ENCODE measurements at regions not wholly inside any gene's neighbourhood (a gene's known extent, or its start where the extent isn't known, plus 50 kb on each side); places are given as distances from the start of the nearest gene placed in this dataset.
A peak's percentile ranks its signal among the peaks of the same experiment; 100 is the strongest.
"Not testable (repeated sequence)": the region's sequence is repeated elsewhere in the genome, so short reads cannot be mapped to it uniquely, and the experiment has no call there.

- DNase-seq (ENCODE audit: low spot score), result no peak
These were observed 185.8 kb downstream of the B3GLCT start for GRCh38 chr13:31385540-31385939.

- no peak for DNase-seq (ENCODE audit: low spot score)
These were observed 194.7 kb downstream of the B3GLCT start for GRCh38 chr13:31394506-31394905.

GRCh38 chr13:31395090-31395489 is 195.3 kb downstream of the B3GLCT start:
- DNase-seq (ENCODE audit: low spot score), result no peak

- no peak for DNase-seq (ENCODE audit: low spot score)
These were observed 199.9 kb downstream of the B3GLCT start for GRCh38 chr13:31399690-31400089.

- DNase-seq (ENCODE audit: low spot score), result not testable (repeated sequence)
These were observed 203.9 kb downstream of the B3GLCT start for GRCh38 chr13:31403711-31404110.

GRCh38 chr13:31408927-31409326 is 209.2 kb downstream of the B3GLCT start:
- no peak for DNase-seq (ENCODE audit: low spot score)

- DNase-seq (ENCODE audit: low spot score), result no peak
These were observed 210.0 kb downstream of the B3GLCT start for GRCh38 chr13:31409678-31410356.

GRCh38 chr13:31413516-31413915 is 213.7 kb downstream of the B3GLCT start:
- DNase-seq (ENCODE audit: low spot score), result no peak

GRCh38 chr13:31416066-31416465 is 216.3 kb downstream of the B3GLCT start:
- no peak for DNase-seq (ENCODE audit: low spot score)

GRCh38 chr13:31418186-31418585 is 218.4 kb downstream of the B3GLCT start:
- peak; percentile 52 for DNase-seq (ENCODE audit: low spot score)

- no peak for DNase-seq (ENCODE audit: low spot score)
These were observed 222.0 kb downstream of the B3GLCT start for GRCh38 chr13:31421756-31422155.

- peak; percentile 65 for DNase-seq (ENCODE audit: low spot score)
These were observed 224.5 kb downstream of the B3GLCT start for GRCh38 chr13:31424130-31424729.

- no peak for DNase-seq (ENCODE audit: low spot score)
These were observed 226.6 kb downstream of the B3GLCT start for GRCh38 chr13:31426395-31426794.

GRCh38 chr13:31427151-31428100 is 227.7 kb downstream of the B3GLCT start:
- no peak for DNase-seq (ENCODE audit: low spot score)

- DNase-seq (ENCODE audit: low spot score), result no peak
These were observed 232.0 kb downstream of the B3GLCT start for GRCh38 chr13:31431722-31432137.

GRCh38 chr13:31433207-31433606 is 233.4 kb downstream of the B3GLCT start:
- no peak for DNase-seq (ENCODE audit: low spot score)

- no peak for DNase-seq (ENCODE audit: low spot score)
These were observed 234.0 kb downstream of the B3GLCT start for GRCh38 chr13:31433746-31434145.

GRCh38 chr13:31434613-31435012 is 234.8 kb downstream of the B3GLCT start:
- no peak for DNase-seq (ENCODE audit: low spot score)

GRCh38 chr13:31435536-31435935 is 235.8 kb downstream of the B3GLCT start:
- no peak for DNase-seq (ENCODE audit: low spot score)

GRCh38 chr13:31436478-31436877 is 236.7 kb downstream of the B3GLCT start:
- DNase-seq (ENCODE audit: low spot score), result no peak

GRCh38 chr13:31437975-31438374 is 238.2 kb downstream of the B3GLCT start:
- DNase-seq (ENCODE audit: low spot score), result no peak

GRCh38 chr13:31440132-31440531 is 240.4 kb downstream of the B3GLCT start:
- DNase-seq (ENCODE audit: low spot score), result no peak

Measured in putamen (tissue), 1 donor.